Neural progenitor cell (in vitro differentiated cells): ENCODE measurements at regions not wholly inside any gene's neighbourhood (a gene's known extent, or its start where the extent isn't known, plus 50 kb on each side); places are given as distances from the start of the nearest gene placed in this dataset.

Source experiments
- DNase-seq: peaks from one replicate; pipeline ENCODE4 v3.0.0-alpha.2; 2016; ENCODE audit warnings: low spot score
- H2AFZ ChIP-seq: fragments of 200-600 bp; sonication (generic); replicated peaks from 2 replicates; pipeline ENCODE4 v1.6.1; 2016; ENCODE audit warnings: antibody characterized with exemption
- H3F3A ChIP-seq: fragments of 200-600 bp; sonication (generic); 2 replicates; pipeline ENCODE4 v1.6.1; 2016; ENCODE audit warnings: antibody characterized with exemption, low read depth
- H3K27ac ChIP-seq: fragments of 200-600 bp; sonication (generic); 2 replicates; pipeline ENCODE4 v1.5.1; 2016; ENCODE audit warnings: mild to moderate bottlenecking
- H3K27me3 ChIP-seq: fragments of 200-600 bp; sonication (generic); 2 replicates; pipeline ENCODE4 v1.6.1; 2016; ENCODE audit warnings: mild to moderate bottlenecking, moderate library complexity
- H3K36me3 ChIP-seq: fragments of 200-600 bp; sonication (generic); 2 replicates; pipeline ENCODE4 v1.5.1; 2016
- H3K4me1 ChIP-seq: fragments of 200-600 bp; sonication (generic); 2 replicates; pipeline ENCODE4 v1.6.1; 2016; ENCODE audit warnings: mixed run types
- H3K4me2 ChIP-seq: fragments of 200-600 bp; sonication (generic); 2 replicates; pipeline ENCODE4 v1.6.1; 2016
- H3K4me3 ChIP-seq: fragments of 200-600 bp; sonication (generic); 2 replicates; pipeline ENCODE4 v1.5.1; 2016
- H3K79me2 ChIP-seq: fragments of 200-600 bp; sonication (generic); 2 replicates; pipeline ENCODE4 v1.6.1; 2016; ENCODE audit warnings: low read depth
- H3K9ac ChIP-seq: fragments of 200-600 bp; sonication (generic); 2 replicates; pipeline ENCODE4 v1.6.1; 2016
- H3K9me3 ChIP-seq: fragments of 200-600 bp; sonication (generic); 2 replicates; pipeline ENCODE4 v1.5.1; 2016; ENCODE audit warnings: low read depth
- H4K20me1 ChIP-seq: fragments of 200-600 bp; sonication (generic); 2 replicates; pipeline ENCODE4 v1.6.1; 2016; ENCODE audit warnings: low read depth
- H3K27ac Mint-ChIP-seq: 3 replicates; pipeline ENCODE4 v1.8.0; 2021; ENCODE audit warnings: mixed read lengths
- H3K27me3 Mint-ChIP-seq: 2 replicates; pipeline ENCODE4 v1.8.0; 2022; ENCODE audit warnings: low read depth, mild to moderate bottlenecking, inconsistent platforms, moderate library complexity, mixed read lengths; ENCODE audit not compliant: insufficient read depth
- H3K36me3 Mint-ChIP-seq: 3 replicates; pipeline ENCODE4 v1.8.0; 2021; ENCODE audit warnings: mixed read lengths
- H3K4me1 Mint-ChIP-seq: 3 replicates; pipeline ENCODE4 v1.8.0; 2021; ENCODE audit warnings: mixed read lengths
- H3K4me3 Mint-ChIP-seq: 3 replicates; pipeline ENCODE4 v1.8.0; 2021; ENCODE audit warnings: mild to moderate bottlenecking, moderate library complexity, mixed read lengths
- H3K9me3 Mint-ChIP-seq: 3 replicates; pipeline ENCODE4 v1.8.0; 2020; ENCODE audit warnings: mixed read lengths
- EZH2 ChIP-seq: fragments of 200-600 bp; sonication (generic); IDR thresholded peaks from 2 replicates; pipeline ENCODE4 v1.6.1; 2017; ENCODE audit warnings: antibody characterized with exemption, mild to moderate bottlenecking, moderate library complexity
- EZH2phosphoT487 ChIP-seq: fragments of 200-600 bp; sonication (generic); IDR thresholded peaks from 2 replicates; pipeline ENCODE4 v1.6.1; 2017; ENCODE audit warnings: antibody characterized with exemption
- TF ChIP-seq, protein P1 (sequence below): fragments of 200-600 bp; sonication (generic); IDR thresholded peaks from 2 replicates; pipeline ENCODE4 v1.5.1; 2017; ENCODE audit warnings: antibody characterized with exemption, mild to moderate bottlenecking

DNA sequence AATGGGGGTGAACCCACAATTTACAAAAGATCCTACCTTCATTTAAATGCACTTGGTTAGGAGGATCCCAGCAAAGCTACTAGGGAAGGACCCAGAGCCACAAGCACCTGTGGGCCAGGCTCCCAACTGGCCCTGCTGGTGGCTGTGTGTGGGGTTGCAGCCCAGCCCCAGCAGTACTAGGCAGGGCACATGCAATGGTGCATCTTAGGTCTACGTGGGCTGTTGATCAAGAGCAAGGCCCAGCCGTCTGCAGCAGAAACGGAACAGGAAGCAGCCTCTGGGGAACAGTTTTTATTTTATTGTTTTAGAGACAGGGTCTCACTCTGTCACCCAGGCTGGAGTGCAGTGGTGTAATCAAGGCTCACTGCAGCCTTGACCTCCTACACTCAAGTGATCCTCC is 134.1 kb upstream of the RAB4A start:
- Histone ChIP-seq H4K20me1 (no peaks in the 10 kb centered on the region), H3K4me3 (no peak overlapping the region), H3K79me2 (no peaks in the 10 kb centered on the region), H3K36me3 (no peaks in the 10 kb centered on the region), H3K9ac (no peak overlapping the region), H3F3A (no peaks in the 10 kb centered on the region), H3K9me3 (no peaks in the 10 kb centered on the region), H2AFZ (no peak overlapping the region), H3K4me2 (no peak overlapping the region), H3K4me1 (peaks cover 7% of the 10 kb centered on the region), H3K27ac (no peak overlapping the region), H3K27me3 (no peaks in the 10 kb centered on the region)
- Mint-ChIP-seq H3K27ac (no peak overlapping the region), H3K9me3 (peaks cover 35% of the 10 kb centered on the region), H3K27me3 (no peaks in the 10 kb centered on the region), H3K4me1 (peaks cover 14% of the 10 kb centered on the region), H3K36me3 (peaks cover 2% of the 10 kb centered on the region), H3K4me3 (no peak overlapping the region)
- DNase-seq: no peak
- no peak for TF ChIP-seq EZH2
- TF ChIP-seq, protein P1, sequence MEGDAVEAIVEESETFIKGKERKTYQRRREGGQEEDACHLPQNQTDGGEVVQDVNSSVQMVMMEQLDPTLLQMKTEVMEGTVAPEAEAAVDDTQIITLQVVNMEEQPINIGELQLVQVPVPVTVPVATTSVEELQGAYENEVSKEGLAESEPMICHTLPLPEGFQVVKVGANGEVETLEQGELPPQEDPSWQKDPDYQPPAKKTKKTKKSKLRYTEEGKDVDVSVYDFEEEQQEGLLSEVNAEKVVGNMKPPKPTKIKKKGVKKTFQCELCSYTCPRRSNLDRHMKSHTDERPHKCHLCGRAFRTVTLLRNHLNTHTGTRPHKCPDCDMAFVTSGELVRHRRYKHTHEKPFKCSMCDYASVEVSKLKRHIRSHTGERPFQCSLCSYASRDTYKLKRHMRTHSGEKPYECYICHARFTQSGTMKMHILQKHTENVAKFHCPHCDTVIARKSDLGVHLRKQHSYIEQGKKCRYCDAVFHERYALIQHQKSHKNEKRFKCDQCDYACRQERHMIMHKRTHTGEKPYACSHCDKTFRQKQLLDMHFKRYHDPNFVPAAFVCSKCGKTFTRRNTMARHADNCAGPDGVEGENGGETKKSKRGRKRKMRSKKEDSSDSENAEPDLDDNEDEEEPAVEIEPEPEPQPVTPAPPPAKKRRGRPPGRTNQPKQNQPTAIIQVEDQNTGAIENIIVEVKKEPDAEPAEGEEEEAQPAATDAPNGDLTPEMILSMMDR: no peak
- TF ChIP-seq EZH2phosphoT487: no peak

DNA sequence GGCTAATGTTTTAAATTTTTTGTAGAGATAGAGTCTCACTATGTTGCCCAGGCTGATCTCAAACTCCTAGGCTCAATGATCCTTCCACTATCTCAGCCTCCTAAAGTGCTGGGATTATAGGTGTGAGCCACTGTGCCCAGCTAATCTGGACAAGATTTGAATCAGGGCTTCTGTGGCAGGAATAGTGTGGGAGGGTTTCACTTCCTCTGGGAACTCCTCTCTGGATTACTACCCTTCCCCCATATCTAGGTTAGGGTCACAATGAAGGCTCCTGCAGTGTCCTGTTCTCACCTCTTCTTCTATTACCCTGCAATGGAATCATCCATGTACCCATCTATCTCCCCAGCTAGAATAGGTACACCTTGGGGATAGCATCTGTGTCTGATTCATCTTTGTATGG is 133.6 kb upstream of the RAB4A start:
- TF ChIP-seq EZH2phosphoT487: no peak
- TF ChIP-seq, protein P1: no peak
- TF ChIP-seq EZH2: no peak
- peaks cover 7% of the 10 kb centered on the region for H3K4me1 ChIP-seq
- H3K27ac ChIP-seq: no peak overlapping the region
- no peak overlapping the region for H3K4me2 ChIP-seq
- H3K36me3 ChIP-seq: no peaks in the 10 kb centered on the region
- no peaks in the 10 kb centered on the region for H4K20me1 ChIP-seq
- no peaks in the 10 kb centered on the region for H3F3A ChIP-seq
- no peak overlapping the region for H3K9ac ChIP-seq
- DNase-seq: no peak
- no peak overlapping the region for H2AFZ ChIP-seq
- Mint-ChIP-seq H3K27ac (no peak overlapping the region), H3K4me3 (no peak overlapping the region), H3K27me3 (no peaks in the 10 kb centered on the region), H3K9me3 (peaks cover 35% of the 10 kb centered on the region), H3K4me1 (peaks cover 14% of the 10 kb centered on the region), H3K36me3 (peaks cover 2% of the 10 kb centered on the region)
- H3K9me3 ChIP-seq: no peaks in the 10 kb centered on the region
- no peak overlapping the region for H3K4me3 ChIP-seq
- no peaks in the 10 kb centered on the region for H3K27me3 ChIP-seq
- H3K79me2 ChIP-seq: no peaks in the 10 kb centered on the region

DNA sequence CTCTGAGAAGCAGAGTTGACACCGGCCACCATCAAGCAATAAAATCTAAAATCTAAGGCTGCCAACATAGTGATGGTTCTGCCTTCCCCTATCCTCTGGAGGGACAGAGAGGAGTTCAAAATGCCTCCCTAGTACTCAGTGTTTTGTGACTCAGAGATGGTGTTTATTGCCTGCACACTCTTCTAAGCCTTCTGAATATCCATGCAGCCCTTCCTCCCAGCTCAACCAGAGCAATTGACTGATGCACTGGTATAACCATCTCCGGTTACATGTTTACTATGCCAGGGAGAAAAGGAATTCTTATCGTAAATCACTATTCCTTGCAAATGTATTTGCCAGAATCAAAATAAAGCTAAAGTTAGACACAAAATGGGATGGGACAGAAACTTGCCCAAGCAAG is 132.9 kb upstream of the RAB4A start:
- Histone ChIP-seq H3K4me1 (peaks cover 7% of the 10 kb centered on the region), H3K27ac (no peak overlapping the region), H2AFZ (no peak overlapping the region), H3K36me3 (no peaks in the 10 kb centered on the region), H3F3A (no peaks in the 10 kb centered on the region), H3K79me2 (no peaks in the 10 kb centered on the region), H3K9me3 (no peaks in the 10 kb centered on the region), H3K9ac (no peak overlapping the region), H3K4me2 (no peak overlapping the region), H3K4me3 (no peak overlapping the region), H4K20me1 (no peaks in the 10 kb centered on the region), H3K27me3 (no peaks in the 10 kb centered on the region)
- H3K27ac Mint-ChIP-seq: no peak overlapping the region
- H3K36me3 Mint-ChIP-seq: peaks cover 2% of the 10 kb centered on the region
- H3K4me3 Mint-ChIP-seq: no peak overlapping the region
- H3K27me3 Mint-ChIP-seq: no peaks in the 10 kb centered on the region
- DNase-seq: no peak
- TF ChIP-seq EZH2phosphoT487 (no peak), EZH2 (no peak)
- TF ChIP-seq, protein P1: no peak
- peaks cover 33% of the 10 kb centered on the region for H3K9me3 Mint-ChIP-seq
- peaks cover 14% of the 10 kb centered on the region for H3K4me1 Mint-ChIP-seq
